Ectodermal cell (in vitro differentiated cells): ENCODE measurements at regions not wholly inside any gene's neighbourhood (a gene's known extent, or its start where the extent isn't known, plus 50 kb on each side); places are given as distances from the start of the nearest gene placed in this dataset.
"Not testable (repeated sequence)": the region's sequence is repeated elsewhere in the genome, so short reads cannot be mapped to it uniquely, and the experiment has no call there.

Experiments used
- H3K27ac ChIP-seq: 2 replicates; pipeline ENCODE4 v1.7.0; 2013; ENCODE audit warnings: mild to moderate bottlenecking, low read depth, low read length; ENCODE audit not compliant: insufficient read depth, poor library complexity, severe bottlenecking
- H3K27me3 ChIP-seq: 2 replicates; pipeline ENCODE4 v1.7.0; 2013; ENCODE audit warnings: mild to moderate bottlenecking, low read length; ENCODE audit not compliant: insufficient read depth, control insufficient read depth, poor library complexity, severe bottlenecking
- H3K36me3 ChIP-seq: one replicate; pipeline ENCODE4 v1.7.0; 2013; ENCODE audit warnings: low read length; ENCODE audit not compliant: control insufficient read depth, insufficient read depth
- H3K4me1 ChIP-seq: one replicate; pipeline ENCODE4 v1.7.0; 2013; ENCODE audit warnings: low read length; ENCODE audit not compliant: control insufficient read depth, insufficient read depth
- H3K4me3 ChIP-seq: 2 replicates; pipeline ENCODE4 v1.7.0; 2013; ENCODE audit warnings: low read depth, low read length, control low read depth; ENCODE audit not compliant: insufficient read depth
- H3K9me3 ChIP-seq: 2 replicates; pipeline ENCODE4 v1.7.0; 2013; ENCODE audit warnings: mild to moderate bottlenecking, low read length, moderate library complexity; ENCODE audit not compliant: control insufficient read depth
- WGBS, 2 experiments: methylation state at CpG; one replicate each; pipeline ENCODE4 v1.1.7; 2013; ENCODE audit warnings: missing lambda C conversion rate in 2 of 2; 5-methylcytosine and 5-hydroxymethylcytosine counted together

- H3K27me3 ChIP-seq: no peaks in the 10 kb centered on the region
- no peak overlapping the region for H3K27ac ChIP-seq
- 92 to 99% methylated on average over 1 to 2 of the region's 2 CpGs for WGBS, 2 experiments
- no peaks in the 10 kb centered on the region for H3K36me3 ChIP-seq
- no peaks in the 10 kb centered on the region for H3K4me1 ChIP-seq
- no peak overlapping the region for H3K4me3 ChIP-seq
- H3K9me3 ChIP-seq: no peaks in the 10 kb centered on the region
These were observed 72.5 kb upstream of the SMIM23 start for GRCh38 chr5:171713152-171713551.

DNA sequence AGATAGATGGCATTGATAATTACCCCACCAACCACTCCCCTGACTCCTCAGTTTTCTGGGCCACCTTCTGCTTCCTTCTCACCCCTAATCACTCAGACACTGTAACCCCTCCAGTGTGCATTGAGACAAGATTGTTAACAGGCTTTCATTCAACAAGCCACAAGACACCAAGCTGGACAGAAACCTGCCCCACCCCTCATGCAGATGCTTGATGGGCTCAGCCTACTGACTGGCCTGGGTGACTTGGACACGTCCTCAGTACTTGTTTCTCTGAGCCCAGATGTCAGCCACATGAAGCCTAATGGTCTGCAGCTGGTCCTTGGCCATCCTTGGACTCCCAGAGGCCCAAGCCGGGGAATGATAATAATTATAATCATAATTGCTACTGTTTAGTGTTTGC is 71.4 kb upstream of the SMIM23 start:
- Histone ChIP-seq H3K27me3 (no peaks in the 10 kb centered on the region), H3K4me3 (no peak overlapping the region), H3K36me3 (no peaks in the 10 kb centered on the region), H3K9me3 (no peaks in the 10 kb centered on the region), H3K4me1 (no peaks in the 10 kb centered on the region), H3K27ac (no peak overlapping the region)
- 97 to 99% methylated on average over 1 to 2 of the region's 2 CpGs for WGBS, 2 experiments

DNA sequence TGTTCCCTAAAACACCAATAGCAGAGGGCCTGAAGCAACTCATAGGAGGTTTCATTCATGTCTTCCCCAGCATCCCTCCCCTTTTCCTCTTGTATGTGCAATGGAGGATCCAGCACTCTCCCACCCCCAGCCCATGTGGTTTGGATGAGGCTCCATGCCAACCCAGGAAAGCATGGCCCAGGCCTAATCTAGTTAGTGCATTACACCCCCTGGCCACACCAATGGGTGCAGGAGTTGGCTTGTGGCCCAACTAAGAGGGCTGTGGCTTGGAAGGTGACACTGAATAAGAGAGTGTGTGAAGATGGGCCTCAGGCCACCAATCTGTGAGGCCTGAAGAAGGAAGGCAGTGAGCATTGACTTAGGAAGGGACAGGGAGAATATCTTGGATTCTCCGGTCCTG is 70.8 kb upstream of the SMIM23 start:
- Histone ChIP-seq H3K36me3 (no peaks in the 10 kb centered on the region), H3K27me3 (no peaks in the 10 kb centered on the region), H3K9me3 (no peaks in the 10 kb centered on the region), H3K4me1 (no peaks in the 10 kb centered on the region), H3K27ac (no peak overlapping the region), H3K4me3 (no peak overlapping the region)
- 97 to 99% methylated on average over 1 of the region's 1 CpG for WGBS, 2 experiments

DNA sequence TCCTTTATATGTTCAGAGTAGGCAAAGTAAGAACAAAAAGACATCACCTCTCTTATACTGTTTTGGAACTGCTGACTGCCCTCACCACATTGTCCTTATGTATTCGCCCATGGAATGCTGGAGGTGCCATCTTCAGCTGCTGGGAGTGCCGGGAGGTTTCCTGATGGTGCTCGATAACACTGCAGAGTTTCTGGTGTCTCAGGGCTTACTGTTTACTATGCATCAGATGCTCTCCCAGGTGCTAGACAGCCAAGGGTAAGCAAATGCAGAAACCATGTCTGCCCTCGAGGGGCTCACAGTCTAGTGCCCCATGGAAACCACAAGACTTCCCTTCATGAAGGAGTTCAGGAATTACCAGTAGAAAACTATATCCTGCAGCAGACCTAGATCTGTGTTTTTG is 70.1 kb upstream of the SMIM23 start:
- WGBS, 2 experiments: 91 to 95% methylated on average over 4 of the region's 4 CpGs
- no peaks in the 10 kb centered on the region for H3K27me3 ChIP-seq
- no peaks in the 10 kb centered on the region for H3K36me3 ChIP-seq
- H3K27ac ChIP-seq: no peak overlapping the region
- H3K9me3 ChIP-seq: no peaks in the 10 kb centered on the region
- H3K4me3 ChIP-seq: no peak overlapping the region
- H3K4me1 ChIP-seq: no peaks in the 10 kb centered on the region

DNA sequence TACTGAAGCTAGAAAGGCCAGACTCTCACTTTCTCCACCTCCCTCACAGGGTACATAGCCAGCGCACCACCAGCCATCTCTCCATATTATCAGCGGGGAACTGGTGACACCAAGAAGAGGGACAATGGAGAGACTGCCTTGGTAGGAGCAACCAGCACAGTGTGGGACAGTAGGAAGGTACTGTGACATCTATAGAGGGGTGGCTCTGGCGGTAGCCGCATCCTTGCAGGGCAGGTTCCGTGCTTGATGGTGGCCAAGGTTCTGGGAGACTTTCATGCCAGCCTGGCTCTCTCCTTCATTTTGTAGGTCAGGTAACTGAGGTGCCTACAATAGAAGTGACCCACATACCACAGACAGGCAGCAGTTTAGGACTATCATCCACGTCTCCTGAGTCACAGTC is 65.5 kb upstream of the SMIM23 start:
- H3K36me3 ChIP-seq: no peaks in the 10 kb centered on the region
- 77 to 80% methylated on average over 6 of the region's 6 CpGs for WGBS, 2 experiments
- no peaks in the 10 kb centered on the region for H3K4me1 ChIP-seq
- no peaks in the 10 kb centered on the region for H3K9me3 ChIP-seq
- H3K27ac ChIP-seq: no peak overlapping the region
- no peaks in the 10 kb centered on the region for H3K27me3 ChIP-seq
- H3K4me3 ChIP-seq: no peak overlapping the region

DNA sequence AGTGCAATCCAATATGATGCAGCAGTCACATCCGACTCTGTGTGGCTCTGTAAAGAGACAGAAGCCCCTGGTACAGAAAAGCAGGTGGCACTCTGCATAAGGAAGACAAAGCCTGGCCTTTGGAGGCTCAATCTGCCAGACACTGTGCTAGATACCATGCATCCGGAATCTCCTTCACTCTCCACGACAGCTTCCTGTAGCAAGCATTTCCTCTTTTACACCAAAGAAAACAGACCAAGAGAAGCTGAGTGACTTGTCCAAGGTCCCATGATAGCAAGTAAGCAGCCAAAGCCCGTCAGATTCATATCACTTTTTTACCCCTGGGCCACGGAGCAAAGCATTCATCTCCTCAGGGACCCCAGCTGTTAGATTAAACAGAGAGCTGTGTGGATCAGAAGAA is 64.2 kb upstream of the SMIM23 start:
- WGBS, 2 experiments: 79 to 90% methylated on average over 5 of the region's 5 CpGs
- Histone ChIP-seq H3K4me3 (no peak overlapping the region), H3K4me1 (no peaks in the 10 kb centered on the region), H3K27me3 (no peaks in the 10 kb centered on the region), H3K27ac (no peak overlapping the region), H3K36me3 (no peaks in the 10 kb centered on the region), H3K9me3 (no peaks in the 10 kb centered on the region)

DNA sequence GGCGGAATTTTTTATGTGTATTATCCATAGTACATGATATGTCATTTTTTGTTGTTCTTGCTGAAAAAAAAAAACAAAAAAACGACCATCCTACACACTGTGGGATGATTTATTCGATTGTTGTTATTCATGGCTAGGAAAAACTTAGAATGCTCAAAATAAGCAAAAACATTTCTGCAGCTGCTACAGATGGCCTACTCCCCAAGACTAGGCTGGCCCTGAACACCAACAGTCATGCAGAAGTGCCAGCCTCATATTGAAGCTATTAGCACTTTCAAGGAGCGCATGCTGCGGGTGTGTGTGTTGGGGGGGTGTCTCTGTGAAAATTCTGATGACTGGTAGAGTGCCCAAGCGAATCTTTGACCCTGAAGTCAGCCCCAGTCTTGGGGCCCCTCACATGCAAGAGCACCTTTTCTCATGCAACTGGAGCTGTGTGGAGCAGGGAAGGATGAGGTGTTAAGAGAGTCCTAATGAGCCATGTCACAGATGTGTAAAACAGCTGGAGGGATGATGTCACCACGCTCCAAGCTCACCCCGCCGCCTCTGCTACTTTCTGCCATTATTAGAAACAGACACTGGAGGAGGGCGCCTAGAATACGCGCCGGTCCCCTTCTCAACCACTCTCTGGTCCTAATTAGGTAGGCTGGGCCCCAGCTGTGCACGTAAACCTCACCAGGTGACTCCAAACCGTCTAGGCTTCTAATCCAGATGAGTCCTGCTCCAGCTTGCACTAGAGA is 61.0 kb upstream of the SMIM23 start:
- Histone ChIP-seq H3K27ac (no peak overlapping the region), H3K4me1 (no peaks in the 10 kb centered on the region), H3K36me3 (no peaks in the 10 kb centered on the region), H3K9me3 (no peaks in the 10 kb centered on the region), H3K4me3 (no peak overlapping the region), H3K27me3 (no peaks in the 10 kb centered on the region)
- WGBS, 2 experiments: 83 to 86% methylated on average over 13 to 14 of the region's 15 CpGs

GRCh38 chr5:171725205-171725601 is 60.4 kb upstream of the SMIM23 start:
- H3K36me3 ChIP-seq: no peaks in the 10 kb centered on the region
- H3K27me3 ChIP-seq: no peaks in the 10 kb centered on the region
- no peak overlapping the region for H3K27ac ChIP-seq
- H3K4me3 ChIP-seq: no peak overlapping the region
- no peaks in the 10 kb centered on the region for H3K9me3 ChIP-seq
- H3K4me1 ChIP-seq: no peaks in the 10 kb centered on the region
- WGBS, 2 experiments: 89 to 94% methylated on average over 3 of the region's 3 CpGs

DNA sequence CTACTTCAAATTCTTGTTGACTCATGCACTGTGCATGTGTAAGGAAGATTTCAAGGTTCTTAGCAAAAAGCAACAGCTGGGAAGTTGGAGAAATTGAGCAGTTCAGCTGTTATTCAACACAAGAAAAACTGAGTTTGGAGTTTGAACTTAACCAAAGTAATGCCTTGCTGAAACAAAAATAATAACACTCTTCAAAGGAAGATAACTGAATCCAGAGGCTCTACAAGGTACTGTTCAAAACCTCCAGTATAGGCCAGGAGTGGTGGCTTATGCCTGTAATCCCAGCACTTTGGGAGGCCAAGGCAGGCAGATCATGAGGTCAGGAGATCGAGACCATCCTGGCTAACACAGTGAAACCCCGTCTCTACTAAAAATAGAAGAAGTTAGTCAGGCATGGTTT is 58.8 kb upstream of the SMIM23 start:
- H3K36me3 ChIP-seq, H3K9me3 ChIP-seq, H3K27me3 ChIP-seq, H3K4me3 ChIP-seq, H3K27ac ChIP-seq, H3K4me1 ChIP-seq: not testable (repeated sequence)
- 90 to 97% methylated on average over 2 of the region's 2 CpGs for WGBS, 2 experiments

DNA sequence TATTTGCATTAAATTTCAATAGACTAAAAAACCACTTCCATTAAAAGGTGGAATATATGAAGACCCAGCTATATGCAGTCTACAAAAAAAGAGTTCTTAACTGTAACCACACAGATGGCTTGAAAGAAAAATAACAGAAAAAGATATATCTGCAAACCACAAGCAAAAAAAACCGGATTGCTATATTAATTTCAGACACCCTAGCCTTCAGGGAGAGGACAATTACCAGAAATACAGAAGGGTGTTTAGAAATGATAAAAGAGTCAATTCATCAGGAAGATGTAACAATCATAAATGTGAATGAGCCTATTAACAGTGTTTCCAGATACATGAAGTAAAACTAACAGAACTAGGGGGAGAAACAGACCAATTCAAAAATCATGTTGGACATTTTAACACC is 56.9 kb upstream of the SMIM23 start:
- no peaks in the 10 kb centered on the region for H3K36me3 ChIP-seq
- H3K27me3 ChIP-seq: no peaks in the 10 kb centered on the region
- H3K27ac ChIP-seq: no peak overlapping the region
- no peaks in the 10 kb centered on the region for H3K4me1 ChIP-seq
- no peak overlapping the region for H3K4me3 ChIP-seq
- WGBS, 2 experiments: 83 to 100% methylated on average over 1 of the region's 1 CpG
- no peaks in the 10 kb centered on the region for H3K9me3 ChIP-seq
